HG03103 (cell line): ENCODE measurements at regions not wholly inside any gene's neighbourhood (a gene's known extent, or its start where the extent isn't known, plus 50 kb on each side); places are given as distances from the start of the nearest gene placed in this dataset.
"Not testable (repeated sequence)": the region's sequence is repeated elsewhere in the genome, so short reads cannot be mapped to it uniquely, and the experiment has no call there.

ENCODE experiments used
- ATAC-seq: cut with Tn5 transposase; IDR thresholded peaks from one replicate; pipeline ENCODE4 v1.9.1; 2021; ENCODE audit warnings: low read depth; ENCODE audit not compliant: unreplicated experiment

DNA sequence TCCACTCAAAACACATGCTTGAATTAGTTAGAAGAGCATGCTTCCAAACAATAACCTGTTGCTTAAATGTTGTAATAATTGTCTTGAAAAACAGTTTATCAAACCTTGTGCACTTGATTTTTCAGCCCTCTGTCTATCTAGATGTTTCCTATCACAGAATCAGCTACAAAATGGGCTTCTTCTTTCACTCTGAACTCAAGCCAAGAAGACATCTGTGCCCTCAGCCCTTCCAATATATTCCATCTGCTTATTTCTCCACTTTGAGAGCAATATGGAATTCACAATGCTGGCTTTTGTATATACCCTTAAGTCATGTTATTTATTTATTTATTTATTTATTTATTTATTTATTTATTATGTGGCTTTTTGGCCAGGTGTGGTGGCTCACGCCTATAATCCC lies 234.2 kb downstream of the TOX3 start:
- no peak for ATAC-seq

- no peak for ATAC-seq
These were observed 237.2 kb downstream of the TOX3 start for GRCh38 chr16:52309446-52310416.

DNA sequence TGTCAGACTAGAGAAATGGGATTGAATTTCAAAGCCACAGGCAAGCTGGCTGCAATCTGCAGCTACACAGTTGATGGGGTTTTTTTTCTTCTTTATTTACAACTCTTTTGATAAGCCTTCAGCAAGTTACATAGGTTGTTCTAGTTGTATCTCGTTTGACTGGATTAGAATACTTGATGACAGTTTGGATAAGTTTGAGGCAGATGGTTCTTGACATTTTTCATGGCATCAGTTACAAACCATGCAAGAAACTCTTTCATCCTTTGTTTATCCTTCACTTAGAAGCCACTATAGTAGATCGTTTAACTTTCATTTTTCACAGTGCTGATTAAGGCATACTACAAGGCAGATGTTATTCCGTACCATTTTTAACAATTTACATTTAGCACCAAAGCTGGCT lies 238.9 kb downstream of the TOX3 start:
- ATAC-seq = no peak

DNA sequence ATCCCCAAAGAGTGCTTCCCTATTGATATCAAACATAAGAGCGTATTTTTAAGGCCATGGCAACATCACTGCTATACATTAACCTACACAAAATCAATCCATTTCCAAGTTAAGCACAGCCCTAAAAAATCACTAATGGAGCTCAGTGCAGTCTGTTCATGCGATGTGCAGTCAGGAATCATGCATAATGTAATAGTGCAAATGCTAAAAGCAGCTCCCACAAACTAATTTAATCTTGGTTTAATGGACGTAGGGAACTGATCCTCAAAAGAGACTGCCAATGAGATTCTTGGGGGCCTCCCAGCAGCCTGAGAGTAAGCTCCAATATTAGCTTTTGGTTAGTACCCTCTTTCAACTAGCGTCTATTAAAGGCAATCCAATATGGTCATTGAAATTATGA lies 245.9 kb downstream of the TOX3 start:
- no peak for ATAC-seq

DNA sequence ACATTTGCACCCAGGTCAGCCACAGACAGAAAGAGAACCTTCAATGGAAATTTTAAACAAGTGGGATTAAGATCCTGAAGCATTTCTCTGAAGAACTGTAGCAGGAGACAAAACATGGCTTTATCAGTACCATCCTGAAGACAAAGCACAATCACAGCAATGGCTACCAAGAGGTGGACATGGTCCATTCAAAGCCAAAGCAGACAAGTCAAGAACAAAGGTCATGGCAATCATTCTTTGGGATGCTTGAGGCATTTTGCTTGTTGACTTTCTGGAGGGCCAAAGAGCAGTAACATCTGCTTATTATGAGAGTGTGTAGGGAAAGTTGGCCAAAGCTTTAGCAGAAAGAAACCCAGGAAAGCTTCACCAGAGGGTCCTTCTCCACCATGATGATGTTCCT lies 248.2 kb downstream of the TOX3 start:
- no peak for ATAC-seq

- ATAC-seq = not testable (repeated sequence)
These were observed 250.1 kb downstream of the TOX3 start for GRCh38 chr16:52296706-52297315.

GRCh38 chr16:52296076-52296475 lies 250.9 kb downstream of the TOX3 start:
- no peak for ATAC-seq

DNA sequence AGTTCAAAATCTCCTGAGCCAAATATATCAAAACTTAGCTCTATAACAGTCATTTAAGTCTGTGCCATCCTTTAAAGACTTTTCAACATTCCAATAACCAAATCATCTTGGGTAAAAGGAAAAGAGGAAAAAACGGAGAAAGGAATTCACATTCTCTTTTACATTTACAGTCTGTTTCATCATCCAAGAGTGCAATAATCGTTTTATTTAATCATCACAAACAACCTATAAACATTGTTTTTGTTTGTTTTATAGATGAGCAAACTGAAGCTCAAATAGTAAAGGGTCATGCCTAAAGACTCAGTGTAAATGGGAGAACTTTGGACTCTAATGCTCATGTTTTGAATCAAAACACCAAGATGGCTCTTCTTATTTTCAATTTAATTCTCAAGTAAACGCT lies 252.3 kb downstream of the TOX3 start:
- no peak for ATAC-seq

DNA sequence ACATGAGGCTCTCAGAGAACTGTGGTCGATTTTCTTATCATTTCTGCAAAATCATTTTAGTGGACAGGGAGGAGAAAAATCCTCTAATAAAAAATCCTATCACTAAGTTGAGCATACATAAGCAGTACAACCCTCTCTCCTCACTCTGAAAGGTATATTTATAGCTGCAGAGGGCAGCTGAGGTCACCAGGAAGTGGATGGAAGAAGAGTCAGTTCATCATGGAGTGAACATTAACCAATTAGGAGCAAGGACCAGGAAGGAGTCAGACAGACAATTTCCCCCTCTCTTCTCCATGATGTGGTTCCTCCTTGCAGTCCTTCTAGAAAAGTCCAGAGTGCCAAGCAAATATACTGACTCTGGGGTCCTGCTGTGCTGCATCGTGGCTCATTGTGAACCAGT lies 253.7 kb downstream of the TOX3 start:
- no peak for ATAC-seq

DNA sequence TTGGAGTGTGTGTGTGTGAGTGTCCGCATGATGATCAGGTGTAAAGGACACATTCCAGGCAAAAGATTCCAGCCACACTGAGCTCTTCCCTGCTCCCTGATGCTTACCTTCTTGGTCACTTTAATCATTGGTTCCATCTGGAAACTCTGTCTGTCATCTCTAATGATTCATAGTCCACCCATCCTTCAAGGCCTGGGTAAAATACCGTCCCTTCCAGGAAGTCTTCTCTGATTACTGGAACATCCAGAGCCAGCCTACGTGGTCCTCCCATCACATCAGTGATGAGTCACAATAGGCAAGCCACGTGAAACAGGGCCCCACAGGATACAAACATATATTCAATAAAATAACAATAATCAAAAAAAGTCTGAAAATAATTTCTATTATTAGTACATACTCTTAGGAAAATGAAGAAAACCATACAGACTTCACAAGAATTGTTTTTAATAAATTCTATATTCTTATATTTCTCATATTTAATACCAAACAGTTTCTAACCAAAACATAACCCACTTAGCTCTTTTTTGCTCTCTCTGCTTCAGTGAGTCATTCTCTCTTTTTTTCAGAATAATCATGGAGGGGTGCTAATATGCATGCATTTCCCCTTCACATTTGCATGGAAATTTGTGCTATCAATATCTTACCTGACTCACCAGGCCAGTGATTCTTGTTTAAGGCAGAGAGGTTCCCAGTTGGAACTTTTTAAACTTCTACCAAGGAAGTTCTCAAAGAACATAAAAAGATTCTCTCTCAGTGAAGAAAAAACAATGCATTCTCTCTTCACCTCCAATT lies 263.2 kb downstream of the TOX3 start:
- ATAC-seq = no peak

DNA sequence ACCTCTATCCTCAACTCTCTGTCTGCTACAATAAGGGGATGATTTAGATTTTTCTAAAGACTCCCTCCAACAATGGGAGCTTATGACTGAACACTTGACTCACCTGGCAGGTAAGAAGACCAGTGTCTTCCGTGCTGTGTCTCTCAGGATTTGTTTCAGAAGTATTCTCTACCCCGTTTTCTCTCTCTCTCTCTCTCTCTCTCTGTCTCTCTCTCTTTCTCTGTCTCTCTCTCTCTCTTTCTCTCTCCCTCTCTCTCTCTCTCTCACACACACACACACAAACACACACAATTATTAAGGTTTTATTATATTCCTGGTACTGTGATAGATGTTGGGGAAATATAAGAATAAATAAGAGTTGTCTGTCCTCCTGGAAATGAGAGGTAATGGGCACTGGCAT lies 263.9 kb downstream of the TOX3 start:
- no peak for ATAC-seq

DNA sequence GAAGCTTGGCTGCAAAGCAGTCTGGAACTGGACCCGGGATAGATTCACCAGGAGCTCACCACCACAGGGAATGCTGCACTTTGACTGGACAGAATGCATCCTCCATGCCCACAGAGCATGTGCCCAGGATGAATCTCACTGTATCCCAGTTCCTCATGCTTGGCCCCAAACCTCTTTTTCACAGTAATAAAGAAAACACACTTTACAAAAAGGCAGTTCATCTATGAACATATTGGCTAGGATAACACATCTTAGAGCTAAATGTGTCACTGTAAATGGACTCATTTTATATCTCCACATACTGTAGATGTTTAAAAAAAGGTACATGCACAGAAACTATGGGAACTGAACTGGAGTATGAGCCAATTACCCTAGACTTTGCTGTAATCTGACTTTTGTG lies 266.9 kb downstream of the TOX3 start:
- no peak for ATAC-seq

DNA sequence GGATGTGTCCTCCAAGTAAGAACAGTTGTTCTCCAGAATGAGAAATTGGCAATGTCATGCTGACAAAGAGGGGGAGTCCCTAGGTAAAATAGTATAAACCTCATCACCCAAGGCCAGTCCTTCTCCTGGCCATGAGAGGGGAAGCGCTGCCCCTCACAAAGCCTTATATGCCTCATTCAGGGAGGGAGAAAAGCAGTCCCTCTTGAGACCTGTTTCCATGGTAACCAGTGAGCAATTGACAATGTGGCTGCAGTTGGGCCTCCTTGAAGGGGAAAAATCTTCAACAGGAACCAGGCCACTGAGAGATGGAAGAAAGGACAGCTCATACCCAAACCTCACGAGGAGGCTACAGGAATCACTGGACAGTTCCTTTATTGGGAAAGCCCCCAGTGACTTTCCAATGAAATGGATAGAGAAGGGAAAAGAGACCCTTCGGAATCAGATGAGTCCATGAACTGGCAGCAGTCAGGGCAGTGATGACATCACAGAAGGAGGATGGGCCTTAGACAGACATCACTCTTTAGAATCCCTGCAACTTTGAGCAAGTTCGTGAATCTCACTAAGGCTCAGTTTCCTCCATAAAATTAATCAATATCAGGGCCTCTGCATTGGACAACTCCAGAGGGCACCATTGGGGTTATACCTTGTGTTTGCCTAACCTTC lies 275.7 kb downstream of the TOX3 start:
- no peak for ATAC-seq

GRCh38 chr16:52265446-52265861 lies 281.5 kb downstream of the TOX3 start:
- no peak for ATAC-seq

DNA sequence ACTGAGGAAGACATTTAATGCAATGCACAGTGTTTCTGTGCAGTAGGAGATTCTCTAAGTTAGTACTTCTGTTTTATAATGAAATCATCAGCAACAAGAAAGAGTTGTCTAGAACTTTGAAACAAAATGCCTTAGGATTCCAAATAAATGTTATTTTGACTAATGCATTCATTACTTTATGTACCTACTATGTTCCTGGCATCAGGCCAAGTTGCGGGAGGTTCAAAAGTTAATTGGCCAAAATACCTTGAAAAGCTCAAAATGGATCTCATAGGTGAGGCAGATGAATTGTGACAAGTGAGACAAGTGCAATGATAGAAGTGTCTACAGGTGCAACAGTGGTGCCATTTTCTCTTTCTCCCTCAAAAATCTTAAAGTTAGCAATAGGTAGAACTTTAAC lies 289.4 kb downstream of the TOX3 start:
- no peak for ATAC-seq

- ATAC-seq = no peak
These were observed 290.4 kb downstream of the TOX3 start for GRCh38 chr16:52256310-52257078.

DNA sequence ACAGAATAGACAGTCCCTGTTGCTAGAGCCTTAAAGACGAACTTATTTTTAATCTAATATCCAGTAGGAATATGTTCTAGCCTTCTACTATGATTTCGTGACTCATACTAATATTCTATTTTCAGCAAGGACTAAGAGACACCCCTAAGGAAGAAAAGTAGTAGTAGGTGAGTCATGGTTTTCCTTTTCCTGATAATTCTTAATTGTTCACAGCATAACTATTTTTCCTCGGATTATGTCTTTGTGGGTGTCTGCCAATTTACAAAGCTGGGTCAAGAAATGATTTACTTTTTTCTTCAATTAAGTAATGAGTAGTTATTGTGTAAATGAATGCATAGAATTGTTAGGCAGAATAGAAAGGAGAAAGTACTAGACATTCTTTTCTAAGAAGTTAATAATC lies 292.2 kb downstream of the TOX3 start:
- no peak for ATAC-seq

GRCh38 chr16:52252680-52253079 lies 294.3 kb downstream of the TOX3 start:
- no peak for ATAC-seq

- ATAC-seq = no peak
These were observed 295.4 kb downstream of the TOX3 start for GRCh38 chr16:52251495-52251894.

DNA sequence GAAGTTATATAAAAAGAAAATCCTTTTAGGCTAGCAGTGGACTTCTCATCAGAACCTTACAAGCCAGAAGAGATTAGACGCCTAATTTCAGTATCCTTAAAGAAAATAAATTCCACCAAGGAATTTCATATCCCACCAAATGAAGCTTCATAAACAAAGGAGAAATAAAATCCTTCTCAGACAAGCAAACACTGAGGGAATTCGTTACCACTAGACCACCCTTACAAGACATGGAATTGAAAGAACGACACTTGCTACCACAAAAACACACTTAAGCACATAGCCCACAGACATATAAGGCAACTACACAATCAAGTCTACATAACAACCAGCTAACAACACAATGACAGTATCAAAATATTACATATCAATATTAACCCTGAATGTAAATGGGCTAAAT lies 299.2 kb downstream of the TOX3 start:
- no peak for ATAC-seq
